H1 (cell line): ENCODE measurements at regions not wholly inside any gene's neighbourhood (a gene's known extent, or its start where the extent isn't known, plus 50 kb on each side); places are given as distances from the start of the nearest gene placed in this dataset.

Source experiments
- ATF3 ChIP-seq: IDR thresholded peaks from 2 replicates; pipeline ENCODE4 v1.6.1; 2011; ENCODE audit warnings: low read depth, mild to moderate bottlenecking, low read length; ENCODE audit not compliant: insufficient read depth
- SP1 ChIP-seq: IDR thresholded peaks from 2 replicates; pipeline ENCODE4 v1.6.1; 2011; ENCODE audit warnings: low read depth, low read length

GRCh38 chr10:110396284-110396651 is 91.5 kb upstream of the SMNDC1 start (continued):
- no peak for TF ChIP-seq SP1
- TF ChIP-seq ATF3: no peak
